HL-60 (cell line): ENCODE measurements at regions not wholly inside any gene's neighbourhood (a gene's known extent, or its start where the extent isn't known, plus 50 kb on each side); places are given as distances from the start of the nearest gene placed in this dataset.

Experiments
- DNase-seq, 2 experiments: peaks; one replicate each; pipeline ENCODE4 v3.0.0-alpha.2; 2010 to 2020; ENCODE audit warnings: low read depth in 1 of 2, low spot score in 1 of 2
- H3K27ac ChIP-seq: fragments of 250-450 bp; sonication (Bioruptor Pico); replicated peaks from 2 replicates; pipeline ENCODE4 v1.5.1; 2020; ENCODE audit warnings: mild to moderate bottlenecking, moderate library complexity
- H3K27me3 ChIP-seq: fragments of 250-450 bp; sonication (Bioruptor Pico); 2 replicates; pipeline ENCODE4 v1.5.1; 2021; ENCODE audit warnings: mild to moderate bottlenecking, moderate library complexity; ENCODE audit not compliant: insufficient read depth, poor library complexity, severe bottlenecking
- H3K4me3 ChIP-seq: replicated peaks from 2 replicates; pipeline ENCODE4 v1.5.1; 2011; ENCODE audit warnings: mild to moderate bottlenecking, control low read depth, low read length; ENCODE audit not compliant: insufficient read depth
- CTCF ChIP-seq: IDR thresholded peaks from one replicate; pipeline ENCODE4 v1.5.1; 2011; ENCODE audit warnings: low read length, control low read depth, inconsistent platforms; ENCODE audit not compliant: insufficient read depth
- GABPA ChIP-seq: IDR thresholded peaks from 2 replicates; pipeline ENCODE4 v1.6.1; 2012; ENCODE audit warnings: low read depth
- POLR2AphosphoS5 ChIP-seq: IDR thresholded peaks from 2 replicates; pipeline ENCODE4 v1.6.1; 2012; ENCODE audit warnings: low read depth
- REST ChIP-seq: IDR thresholded peaks from 2 replicates; pipeline ENCODE4 v1.6.1; 2012; ENCODE audit warnings: low read depth; ENCODE audit not compliant: insufficient replicate concordance
- SPI1 ChIP-seq: IDR thresholded peaks from 2 replicates; pipeline ENCODE4 v1.6.1; 2012; ENCODE audit warnings: low read depth, mild to moderate bottlenecking, borderline replicate concordance

- no peaks in the 10 kb centered on the region for H3K27me3 ChIP-seq
- H3K4me3 ChIP-seq, result no peak overlapping the region
- no peak for TF ChIP-seq REST
- TF ChIP-seq GABPA, result no peak
- no peak for TF ChIP-seq CTCF
- no peak for TF ChIP-seq POLR2AphosphoS5
- H3K27ac ChIP-seq, result no peak overlapping the region
- no peak for DNase-seq
These were observed 749.4 kb downstream of the ARAP2 start for GRCh38 chr4:35494955-35495354.

- H3K4me3 ChIP-seq, result no peak overlapping the region
- H3K27ac ChIP-seq, result no peak overlapping the region
- no peak for DNase-seq
- no peaks in the 10 kb centered on the region for H3K27me3 ChIP-seq
- TF ChIP-seq CTCF (no peak), POLR2AphosphoS5 (no peak), REST (no peak), SPI1 (no peak), GABPA (no peak)
These were observed 743.5 kb downstream of the ARAP2 start for GRCh38 chr4:35500812-35501211.

- no peak overlapping the region for H3K4me3 ChIP-seq
- no peak for TF ChIP-seq SPI1
- no peak for TF ChIP-seq GABPA
- TF ChIP-seq POLR2AphosphoS5, result no peak
- TF ChIP-seq CTCF, result no peak
- no peak for TF ChIP-seq REST
- no peak overlapping the region for H3K27ac ChIP-seq
- DNase-seq, result no peak
- no peaks in the 10 kb centered on the region for H3K27me3 ChIP-seq
These were observed 740.9 kb downstream of the ARAP2 start for GRCh38 chr4:35503435-35503834.
